Neuronal stem cell (in vitro differentiated cells): ENCODE measurements at regions not wholly inside any gene's neighbourhood (a gene's known extent, or its start where the extent isn't known, plus 50 kb on each side); places are given as distances from the start of the nearest gene placed in this dataset.

Experiments used
- DNase-seq: peaks from one replicate; pipeline ENCODE4 v3.0.0-alpha.2; 2013; ENCODE audit warnings: low spot score
- H2AFZ ChIP-seq: one replicate; pipeline ENCODE4 v1.6.1; 2013; ENCODE audit warnings: mild to moderate bottlenecking, low read length, inconsistent platforms
- H2AK5ac ChIP-seq: 2 replicates; pipeline ENCODE4 v1.6.1; 2013; ENCODE audit warnings: low read depth, mild to moderate bottlenecking, inconsistent platforms, low read length, moderate library complexity, mixed read lengths
- H2BK120ac ChIP-seq: 2 replicates; pipeline ENCODE4 v1.6.1; 2013; ENCODE audit warnings: low read depth, mild to moderate bottlenecking, inconsistent platforms, low read length, moderate library complexity, mixed read lengths
- H2BK12ac ChIP-seq: one replicate; pipeline ENCODE4 v1.6.1; 2013; ENCODE audit warnings: low read length, inconsistent platforms
- H2BK15ac ChIP-seq: 2 replicates; pipeline ENCODE4 v1.6.1; 2013; ENCODE audit warnings: mild to moderate bottlenecking, low read length, inconsistent platforms, mixed read lengths
- H2BK5ac ChIP-seq: one replicate; pipeline ENCODE4 v1.6.1; 2013; ENCODE audit warnings: inconsistent platforms, mild to moderate bottlenecking, low read length, moderate library complexity
- H3K14ac ChIP-seq: one replicate; pipeline ENCODE4 v1.6.1; 2013; ENCODE audit warnings: low read length, inconsistent platforms
- H3K18ac ChIP-seq: 2 replicates; pipeline ENCODE4 v1.6.1; 2013; ENCODE audit warnings: low read length, inconsistent platforms
- H3K23ac ChIP-seq: 2 replicates; pipeline ENCODE4 v1.6.1; 2013; ENCODE audit warnings: low read depth, mild to moderate bottlenecking, mixed read lengths, low read length, inconsistent platforms; ENCODE audit not compliant: poor library complexity
- H3K27ac ChIP-seq: replicated peaks from 3 replicates; pipeline ENCODE4 v1.5.1; 2013; ENCODE audit warnings: low read length, inconsistent platforms
- H3K27me3 ChIP-seq, 3 experiments: 2 replicates each; pipeline ENCODE4 v1.6.1; 2013; ENCODE audit warnings: low read length in 3 of 3, mild to moderate bottlenecking in 2 of 3, inconsistent platforms in 1 of 3, low read depth in 1 of 3, mixed read lengths in 1 of 3, moderate library complexity in 1 of 3; ENCODE audit not compliant: control insufficient read depth in 3 of 3, insufficient read depth in 3 of 3
- H3K36me3 ChIP-seq, 2 donors: replicated peaks in 1 of 2; 2 replicates each; pipeline ENCODE4 v1.6.1; 2013; ENCODE audit warnings: low read length in 2 of 2; ENCODE audit not compliant: control insufficient read depth in 2 of 2, insufficient read depth in 2 of 2
- H3K4ac ChIP-seq: 2 replicates; pipeline ENCODE4 v1.6.1; 2013; ENCODE audit warnings: inconsistent platforms, mild to moderate bottlenecking, low read length, moderate library complexity
- H3K4me1 ChIP-seq, 2 donors: 1 replicate in 1 of 2; 2 replicates in 1 of 2; pipeline ENCODE4 v1.6.1; 2013; ENCODE audit warnings: low read length in 2 of 2, low read depth in 1 of 2; ENCODE audit not compliant: control insufficient read depth in 2 of 2, insufficient read depth in 1 of 2
- H3K4me2 ChIP-seq: one replicate; pipeline ENCODE4 v1.6.1; 2013; ENCODE audit warnings: mild to moderate bottlenecking, low read length, inconsistent platforms; ENCODE audit not compliant: insufficient read depth, poor library complexity, severe bottlenecking
- H3K4me3 ChIP-seq, 2 donors: 2 replicates each; pipeline ENCODE4 v1.5.1; 2013; ENCODE audit warnings: low read length in 2 of 2, mild to moderate bottlenecking in 2 of 2, inconsistent platforms in 1 of 2, moderate library complexity in 1 of 2
- H3K79me1 ChIP-seq: one replicate; pipeline ENCODE4 v1.6.1; 2013; ENCODE audit warnings: low read depth, mild to moderate bottlenecking, inconsistent platforms, low read length, moderate library complexity
- H3K9ac ChIP-seq: one replicate; pipeline ENCODE4 v1.6.1; 2013; ENCODE audit warnings: mild to moderate bottlenecking, low read depth, low read length, inconsistent platforms; ENCODE audit not compliant: poor library complexity
- H3K9me3 ChIP-seq, 2 donors: replicated peaks in 1 of 2; 2 replicates each; pipeline versions ENCODE3 to v1.6.1; 2013; ENCODE audit warnings: low read length in 2 of 2, mild to moderate bottlenecking in 2 of 2, inconsistent platforms in 1 of 2, low read depth in 1 of 2, mixed read lengths in 1 of 2, moderate library complexity in 1 of 2; ENCODE audit not compliant: control insufficient read depth in 2 of 2, insufficient read depth in 1 of 2
- H4K8ac ChIP-seq: one replicate; pipeline ENCODE4 v1.6.1; 2013; ENCODE audit warnings: low read depth, mild to moderate bottlenecking, inconsistent platforms, low read length, moderate library complexity
- H4K91ac ChIP-seq: one replicate; pipeline ENCODE4 v1.6.1; 2013; ENCODE audit warnings: low read length, low read depth, mild to moderate bottlenecking, inconsistent platforms; ENCODE audit not compliant: poor library complexity
- WGBS, 2 donors: extraction: QIAGEN DNeasy Blood & Tissue Kit; methylation state at CpG; one replicate each; pipeline ENCODE4 v1.1.7; 2013; ENCODE audit warnings: missing lambda C conversion rate in 2 of 2, mixed read lengths in 1 of 2; ENCODE audit not compliant: insufficient read length in 2 of 2, insufficient replicate concordance in 1 of 2; ENCODE audit errors: extremely low coverage in 2 of 2; 5-methylcytosine and 5-hydroxymethylcytosine counted together

GRCh38 chr1:234696148-234696576 is 86.2 kb upstream of the IRF2BP2 start:
- H3K23ac ChIP-seq: no peak overlapping the region

DNA sequence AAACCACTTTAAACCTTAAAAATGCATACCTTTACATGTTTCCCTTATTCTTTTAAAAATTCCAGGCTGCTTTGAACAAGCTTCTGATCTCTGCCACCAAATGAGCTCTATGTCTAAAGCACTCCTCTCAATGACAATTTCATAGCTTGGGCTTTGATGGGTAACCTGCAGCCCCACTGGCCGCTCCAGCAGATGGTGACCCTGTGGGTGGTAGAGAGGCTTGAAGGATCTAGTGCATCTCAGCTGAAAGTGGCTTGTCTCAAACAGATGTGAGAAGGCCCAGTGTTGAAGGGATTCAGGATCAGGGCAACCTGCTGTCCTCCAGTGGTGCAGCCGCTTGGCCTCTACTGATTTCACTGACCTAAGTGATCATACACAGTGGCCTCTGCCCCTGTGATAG is 84.7 kb upstream of the IRF2BP2 start:
- Histone ChIP-seq H3K9ac (no peak overlapping the region), H2BK12ac (no peak overlapping the region), H3K23ac (no peak overlapping the region), H2BK5ac (no peak overlapping the region), H4K91ac (no peak overlapping the region), H3K4me1 (peaks cover 0 to 4% of the 10 kb centered on the region in 2 donors), H3K4ac (no peak overlapping the region), H3K9me3 (no peaks in the 10 kb centered on the region), H3K18ac (no peak overlapping the region), H2BK15ac (no peak overlapping the region), H3K36me3 (no peaks in the 10 kb centered on the region), H3K4me3 (no peak overlapping the region), H2BK120ac (no peak overlapping the region), H3K14ac (no peak overlapping the region), H3K27ac (no peak overlapping the region), H4K8ac (no peak overlapping the region), H2AFZ (no peak overlapping the region), H3K4me2 (no peak overlapping the region), H2AK5ac (no peak overlapping the region), H3K27me3 (no peaks in the 10 kb centered on the region), H3K79me1 (no peaks in the 10 kb centered on the region)
- DNase-seq: no peak
- no CpG with 5 or more reads among the region's 2 CpGs for WGBS, 2 donors

More at GRCh38 chr1:234696148-234696576, 86.2 kb upstream of the IRF2BP2 start:
- Histone ChIP-seq H4K8ac (no peak overlapping the region), H3K9ac (no peak overlapping the region), H2AK5ac (no peak overlapping the region), H3K4me2 (no peak overlapping the region), H2BK12ac (no peak overlapping the region), H2BK5ac (no peak overlapping the region), H4K91ac (no peak overlapping the region), H3K14ac (no peak overlapping the region), H3K4me3 (no peak overlapping the region), H2AFZ (no peak overlapping the region), H2BK120ac (no peak overlapping the region), H3K4me1 (peaks cover 5% of the 10 kb centered on the region in 2 donors), H3K9me3 (no peaks in the 10 kb centered on the region), H2BK15ac (no peak overlapping the region), H3K36me3 (no peaks in the 10 kb centered on the region), H3K27me3 (no peaks in the 10 kb centered on the region), H3K27ac (no peak overlapping the region), H3K18ac (no peak overlapping the region), H3K79me1 (no peaks in the 10 kb centered on the region), H3K4ac (no peak overlapping the region)
- no peak for DNase-seq
- no CpG with 5 or more reads among the region's 11 CpGs for WGBS, 2 donors

GRCh38 chr1:234692966-234693580 is 83.1 kb upstream of the IRF2BP2 start:
- no peak for DNase-seq
- Histone ChIP-seq H3K79me1 (no peaks in the 10 kb centered on the region), H2BK120ac (no peak overlapping the region), H3K23ac (no peak overlapping the region), H3K4me1 (peaks cover 0 to 4% of the 10 kb centered on the region in 2 donors), H3K4me3 (no peak overlapping the region), H3K9ac (no peak overlapping the region), H3K27me3 (no peaks in the 10 kb centered on the region), H2BK12ac (no peak overlapping the region), H3K4ac (no peak overlapping the region), H2BK5ac (no peak overlapping the region), H3K27ac (no peak overlapping the region), H2AFZ (no peak overlapping the region), H3K14ac (no peak overlapping the region), H3K36me3 (no peaks in the 10 kb centered on the region), H2BK15ac (no peak overlapping the region), H4K91ac (no peak overlapping the region), H3K9me3 (no peaks in the 10 kb centered on the region), H4K8ac (no peak overlapping the region), H3K18ac (no peak overlapping the region), H2AK5ac (no peak overlapping the region), H3K4me2 (no peak overlapping the region)
- no CpG with 5 or more reads among the region's 4 CpGs for WGBS, 2 donors

GRCh38 chr1:234691567-234691966 is 81.6 kb upstream of the IRF2BP2 start:
- Histone ChIP-seq H3K79me1 (no peaks in the 10 kb centered on the region), H3K9me3 (no peaks in the 10 kb centered on the region), H4K8ac (no peak overlapping the region), H3K4me2 (no peak overlapping the region), H3K27ac (no peak overlapping the region), H2BK12ac (no peak overlapping the region), H3K14ac (no peak overlapping the region), H3K9ac (no peak overlapping the region), H3K4me1 (no peaks in the 10 kb centered on the region), H4K91ac (no peak overlapping the region), H3K36me3 (no peaks in the 10 kb centered on the region), H3K4me3 (no peak overlapping the region), H3K23ac (no peak overlapping the region), H2BK120ac (no peak overlapping the region), H2BK15ac (no peak overlapping the region), H2AFZ (no peak overlapping the region), H2BK5ac (no peak overlapping the region), H3K27me3 (no peaks in the 10 kb centered on the region), H2AK5ac (no peak overlapping the region), H3K18ac (no peak overlapping the region), H3K4ac (no peak overlapping the region)
- DNase-seq: no peak
- no CpG with 5 or more reads among the region's 3 CpGs for WGBS, 2 donors
